ENCODE measurements at regions not wholly inside any gene's neighbourhood (a gene's known extent, or its start where the extent isn't known, plus 50 kb on each side); places are given as distances from the start of the nearest gene placed in this dataset.

DNA sequence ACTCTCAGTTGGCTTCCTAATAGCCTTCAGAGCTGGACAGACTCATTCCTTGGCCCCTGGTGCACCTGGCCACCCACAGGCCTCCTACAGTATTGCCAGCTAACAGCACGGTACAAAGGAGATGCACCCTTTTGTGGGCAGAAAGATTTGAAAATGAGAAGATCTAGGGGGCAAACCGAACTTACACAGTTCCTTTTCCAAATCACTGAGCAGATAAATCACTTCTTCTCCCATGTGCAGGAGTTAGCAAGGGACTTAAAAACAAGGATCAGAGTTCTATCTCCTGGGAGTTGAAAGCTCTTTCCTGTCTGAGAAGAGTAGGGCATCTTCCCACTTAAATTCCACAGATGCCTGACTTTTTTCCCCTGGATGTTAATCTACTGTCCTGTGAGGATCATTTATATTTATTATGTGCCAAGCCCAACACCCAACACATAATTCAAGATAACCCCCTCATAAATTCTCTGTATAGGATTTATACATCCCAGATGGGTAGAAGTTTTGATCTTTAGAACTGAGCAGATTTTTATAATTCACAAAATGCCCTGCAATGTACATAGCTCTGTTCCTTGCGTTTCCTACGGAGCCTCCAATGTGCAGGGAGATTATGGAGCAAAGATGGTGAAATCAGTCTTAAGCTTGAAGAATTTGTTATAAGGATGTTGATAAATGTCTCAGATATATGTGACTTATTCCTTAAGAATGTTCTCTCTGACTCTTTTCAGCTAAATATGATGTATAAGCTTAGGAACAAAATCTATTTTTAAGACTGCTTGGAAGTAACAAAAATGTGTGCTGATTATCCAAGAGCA is 207.2 kb upstream of the DAPK1 start:
- H3K27ac ChIP-seq (ENCODE audit: low read depth, low read length) = no peak overlapping the region

More for the DNA sequence above, 207.2 kb upstream of the DAPK1 start:
- H3K79me1 ChIP-seq (ENCODE audit: low read depth, low read length) = no peaks in the 10 kb centered on the region
- no peaks in the 10 kb centered on the region; a peak in 1 of 8 replicates for H3K36me3 ChIP-seq (ENCODE audit: control insufficient read depth in 2 of 4, insufficient read depth in 4 of 4, low read length in 3 of 4)
- no peak overlapping the region for H3K56ac ChIP-seq (replicated peaks; ENCODE audit: insufficient read length, low read depth, low read length)
- no peaks in the 10 kb centered on the region for H3K4me1 ChIP-seq (replicated peaks in 1 of 4; ENCODE audit: control insufficient read depth in 3 of 4, insufficient read depth in 4 of 4, low read length in 3 of 4)
- H2AK5ac ChIP-seq (ENCODE audit: low read depth, low read length) = no peak overlapping the region
- no peak overlapping the region for H3K23ac ChIP-seq (ENCODE audit: insufficient read length)
- H3K9me3 ChIP-seq (ENCODE audit: insufficient read depth in 2 of 2, low read depth in 1 of 2, low read length in 1 of 2) = peaks cover 5 to 6% of the 10 kb centered on the region in 2 experiments; a peak in 3 of 4 replicates
- POLR2A ChIA-PET (ENCODE audit: partially characterized antibody) = interaction anchor here (0.6 kb wide), 1 partner anchor 334 kb away, joined by 3 read pairs; no protein-coding TSS in a partner anchor
- no peak overlapping the region for H2AFZ ChIP-seq (ENCODE audit: low read length)
- TF ChIP-seq RAD21 (IDR thresholded peaks at IDR 0.05 in 1 of 2, conservative IDR thresholded peaks at IDR 0.05 in 1 of 2; ENCODE audit: low read depth in 2 of 2, low read length in 2 of 2) (peak; percentile 39 to 54; a peak in 3 of 4 replicates), BCL11A (IDR thresholded peaks at IDR 0.05; ENCODE audit: low read depth in 2 of 2, low read length in 2 of 2) (no peak)
- TF ChIP-seq, protein P1, sequence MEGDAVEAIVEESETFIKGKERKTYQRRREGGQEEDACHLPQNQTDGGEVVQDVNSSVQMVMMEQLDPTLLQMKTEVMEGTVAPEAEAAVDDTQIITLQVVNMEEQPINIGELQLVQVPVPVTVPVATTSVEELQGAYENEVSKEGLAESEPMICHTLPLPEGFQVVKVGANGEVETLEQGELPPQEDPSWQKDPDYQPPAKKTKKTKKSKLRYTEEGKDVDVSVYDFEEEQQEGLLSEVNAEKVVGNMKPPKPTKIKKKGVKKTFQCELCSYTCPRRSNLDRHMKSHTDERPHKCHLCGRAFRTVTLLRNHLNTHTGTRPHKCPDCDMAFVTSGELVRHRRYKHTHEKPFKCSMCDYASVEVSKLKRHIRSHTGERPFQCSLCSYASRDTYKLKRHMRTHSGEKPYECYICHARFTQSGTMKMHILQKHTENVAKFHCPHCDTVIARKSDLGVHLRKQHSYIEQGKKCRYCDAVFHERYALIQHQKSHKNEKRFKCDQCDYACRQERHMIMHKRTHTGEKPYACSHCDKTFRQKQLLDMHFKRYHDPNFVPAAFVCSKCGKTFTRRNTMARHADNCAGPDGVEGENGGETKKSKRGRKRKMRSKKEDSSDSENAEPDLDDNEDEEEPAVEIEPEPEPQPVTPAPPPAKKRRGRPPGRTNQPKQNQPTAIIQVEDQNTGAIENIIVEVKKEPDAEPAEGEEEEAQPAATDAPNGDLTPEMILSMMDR (IDR thresholded peaks at IDR 0.05; ENCODE audit: control extremely low read depth in 1 of 3, insufficient read depth in 1 of 3, low read depth in 1 of 3, low read length in 3 of 3) = peak; percentile 18 to 49 (median 44); a peak in 3 of 4 replicates
- H4K20me1 ChIP-seq (replicated peaks in 1 of 2; ENCODE audit: control insufficient read depth in 1 of 2, insufficient read depth in 2 of 2, low read length in 2 of 2) = no peaks in the 10 kb centered on the region
- H2BK15ac ChIP-seq (ENCODE audit: low read length) = no peak overlapping the region
- H3K23me2 ChIP-seq (ENCODE audit: low read depth, low read length) = no peaks in the 10 kb centered on the region
- H3K18ac ChIP-seq (ENCODE audit: extremely low read depth, low read length) = no peak overlapping the region
- FAIRE-seq (peak; percentile 32), DNase-seq (ENCODE audit: low read depth in 1 of 2, low spot score in 2 of 2) (no peak)
- no peak overlapping the region for H4K91ac ChIP-seq (replicated peaks; ENCODE audit: insufficient read length, low read length)
- CTCF ChIA-PET (ENCODE audit: partially characterized antibody) = interaction anchor here (0.6 to 1.6 kb wide), 8 partner anchors 11 to 876 kb away, joined by 3 to 5 read pairs (median 3); no protein-coding TSS in a partner anchor
- no peaks in the 10 kb centered on the region for H3K27me3 ChIP-seq (replicated peaks in 1 of 4; ENCODE audit: control insufficient read depth in 3 of 4, extremely low read depth in 1 of 4, insufficient read depth in 3 of 4, low read length in 3 of 4)
- H2BK5ac ChIP-seq (ENCODE audit: low read depth, low read length) = no peak overlapping the region
- no peak overlapping the region for H2BK20ac ChIP-seq (ENCODE audit: low read length)
- H4K8ac ChIP-seq (ENCODE audit: extremely low read depth, insufficient read depth, low read length) = no peak overlapping the region
- no peak overlapping the region for H4K5ac ChIP-seq (ENCODE audit: insufficient read length, low read depth, low read length)
- no peak overlapping the region for H2BK120ac ChIP-seq (replicated peaks; ENCODE audit: low read depth, low read length)
- no peak overlapping the region for H3K9ac ChIP-seq (replicated peaks in 1 of 4; ENCODE audit: extremely low read depth in 1 of 4, low read depth in 3 of 4, low read length in 3 of 4)
- no peak overlapping the region for H3K4me2 ChIP-seq (ENCODE audit: insufficient read depth in 1 of 2, low read depth in 2 of 2, low read length in 2 of 2)
- no peak overlapping the region for H2BK12ac ChIP-seq (ENCODE audit: low read depth, low read length)
- no peak overlapping the region for H3K4ac ChIP-seq (replicated peaks; ENCODE audit: insufficient read length, low read depth, low read length)
- H3K14ac ChIP-seq (ENCODE audit: insufficient read length) = no peak overlapping the region
- H3K79me2 ChIP-seq (ENCODE audit: control insufficient read depth in 1 of 2, insufficient read depth in 2 of 2, low read length in 2 of 2) = no peaks in the 10 kb centered on the region
- no peak overlapping the region for H3K4me3 ChIP-seq (ENCODE audit: extremely low read depth in 1 of 4, insufficient read depth in 2 of 4, low read depth in 3 of 4, low read length in 4 of 4)
- 76% methylated on average over 4 of the region's 4 CpGs; no CpG with 5 or more reads in 1 of the 2 experiments for whole genome bisulfite sequencing, 2 experiments (ENCODE audit: extremely low coverage in 1 of 2, insufficient coverage in 1 of 2, insufficient read length in 1 of 2, insufficient replicate concordance in 2 of 2, low coverage in 1 of 2, low lambda C conversion rate in 2 of 2, missing lambda C conversion rate in 1 of 2)
